Kasumi-1 (cell line): ENCODE measurements at regions not wholly inside any gene's neighbourhood (a gene's known extent, or its start where the extent isn't known, plus 50 kb on each side); places are given as distances from the start of the nearest gene placed in this dataset.

ENCODE experiments used
- DNase-seq, 2 experiments: peaks; one replicate each; lab custom pipeline; 2025; lab: John Stamatoyannopoulos, UW

- DNase-seq: no peak
These were observed 497.6 kb upstream of the CD180 start for GRCh38 chr5:67693956-67694809.

- DNase-seq: no peak
These were observed 490.1 kb upstream of the CD180 start for GRCh38 chr5:67686746-67687145.

GRCh38 chr5:67681703-67682102 is 485.1 kb upstream of the CD180 start:
- no peak for DNase-seq

GRCh38 chr5:67680099-67680498 is 483.5 kb upstream of the CD180 start:
- no peak for DNase-seq

- no peak for DNase-seq
These were observed 482.7 kb upstream of the CD180 start for GRCh38 chr5:67679184-67679841.

- no peak for DNase-seq
These were observed 482.0 kb upstream of the CD180 start for GRCh38 chr5:67678594-67678993.

- no peak for DNase-seq
These were observed 480.9 kb upstream of the CD180 start for GRCh38 chr5:67677422-67677970.

GRCh38 chr5:67676863-67677262 is 480.3 kb upstream of the CD180 start:
- DNase-seq: no peak

GRCh38 chr5:67674159-67674655 is 477.6 kb upstream of the CD180 start:
- no peak for DNase-seq

- no peak for DNase-seq
These were observed 477.0 kb upstream of the CD180 start for GRCh38 chr5:67673618-67674017.

- no peak for DNase-seq
These were observed 476.6 kb upstream of the CD180 start for GRCh38 chr5:67673180-67673579.

GRCh38 chr5:67672636-67673035 is 476.0 kb upstream of the CD180 start:
- DNase-seq: peak; percentile 48 to 53

GRCh38 chr5:67669916-67670315 is 473.3 kb upstream of the CD180 start:
- no peak for DNase-seq

- DNase-seq: no peak
These were observed 463.6 kb upstream of the CD180 start for GRCh38 chr5:67660149-67660548.

- DNase-seq: no peak
These were observed 462.7 kb upstream of the CD180 start for GRCh38 chr5:67659288-67659687.

GRCh38 chr5:67657055-67657454 is 460.5 kb upstream of the CD180 start:
- no peak for DNase-seq

- DNase-seq: no peak
These were observed 455.6 kb upstream of the CD180 start for GRCh38 chr5:67652201-67652600.

- no peak for DNase-seq
These were observed 454.6 kb upstream of the CD180 start for GRCh38 chr5:67651180-67651579.

GRCh38 chr5:67648201-67648671 is 451.6 kb upstream of the CD180 start:
- no peak for DNase-seq

GRCh38 chr5:67647772-67648171 is 451.2 kb upstream of the CD180 start:
- no peak for DNase-seq

- DNase-seq: no peak
These were observed 447.8 kb upstream of the CD180 start for GRCh38 chr5:67644221-67644920.

- DNase-seq: no peak
These were observed 446.9 kb upstream of the CD180 start for GRCh38 chr5:67643536-67643935.
